Effector memory CD8-positive, alpha-beta T cell (primary cell): ENCODE measurements at regions not wholly inside any gene's neighbourhood (a gene's known extent, or its start where the extent isn't known, plus 50 kb on each side); places are given as distances from the start of the nearest gene placed in this dataset.

Experiments used
- ATAC-seq: fragments of 150-1000 bp; cut with Tn5 transposase; replicated peaks from 2 replicates; pipeline ENCODE4 v1.10.0; 2021; ENCODE audit warnings: mild to moderate bottlenecking, moderate library complexity
- DNase-seq, 3 experiments: peaks; one replicate each; pipeline ENCODE4 v3.0.0; 2021
- H3K27ac Mint-ChIP-seq, 2 donors: one replicate each; pipeline ENCODE4 v1.8.0; 2022; ENCODE audit warnings: mild to moderate bottlenecking in 2 of 2, mixed read lengths in 2 of 2, moderate library complexity in 2 of 2
- H3K27me3 Mint-ChIP-seq, 2 donors: one replicate each; pipeline ENCODE4 v1.8.0; 2022; ENCODE audit warnings: mixed read lengths in 2 of 2
- H3K36me3 Mint-ChIP-seq: one replicate; pipeline ENCODE4 v1.8.0; 2022; ENCODE audit warnings: mild to moderate bottlenecking, moderate library complexity, mixed read lengths; ENCODE audit not compliant: insufficient read depth
- H3K4me1 Mint-ChIP-seq, 2 donors: one replicate each; pipeline ENCODE4 v1.8.0; 2022; ENCODE audit warnings: low read depth in 2 of 2, mixed read lengths in 2 of 2
- H3K4me3 Mint-ChIP-seq, 2 donors: one replicate each; pipeline ENCODE4 v1.8.0; 2022; ENCODE audit warnings: mild to moderate bottlenecking in 2 of 2, mixed read lengths in 2 of 2, moderate library complexity in 2 of 2
- H3K9me3 Mint-ChIP-seq, 2 donors: one replicate each; pipeline ENCODE4 v1.8.0; 2022; ENCODE audit warnings: mixed read lengths in 2 of 2

DNA sequence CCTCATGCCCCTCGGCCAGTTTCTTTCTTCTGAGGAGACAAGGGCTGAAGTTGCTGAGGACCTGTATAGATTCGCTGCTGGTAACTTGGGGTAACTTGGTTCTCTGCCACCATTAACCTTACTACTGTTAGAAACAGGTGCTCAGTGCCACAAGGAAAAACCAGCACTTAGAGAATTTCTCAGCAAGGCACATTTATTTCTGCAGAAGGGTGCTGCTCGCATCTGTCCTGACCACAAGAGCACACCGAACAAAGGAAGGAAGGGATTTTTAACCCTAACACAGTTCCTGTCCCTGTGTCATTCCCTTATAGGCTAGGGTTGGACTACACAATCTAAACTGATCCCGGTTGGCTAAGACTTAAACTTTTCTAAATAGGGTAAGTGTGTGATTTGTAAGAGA is 154.1 kb downstream of the SOCS6 start:
- no peak for DNase-seq
- no peaks in the 10 kb centered on the region for H3K36me3 Mint-ChIP-seq

DNA sequence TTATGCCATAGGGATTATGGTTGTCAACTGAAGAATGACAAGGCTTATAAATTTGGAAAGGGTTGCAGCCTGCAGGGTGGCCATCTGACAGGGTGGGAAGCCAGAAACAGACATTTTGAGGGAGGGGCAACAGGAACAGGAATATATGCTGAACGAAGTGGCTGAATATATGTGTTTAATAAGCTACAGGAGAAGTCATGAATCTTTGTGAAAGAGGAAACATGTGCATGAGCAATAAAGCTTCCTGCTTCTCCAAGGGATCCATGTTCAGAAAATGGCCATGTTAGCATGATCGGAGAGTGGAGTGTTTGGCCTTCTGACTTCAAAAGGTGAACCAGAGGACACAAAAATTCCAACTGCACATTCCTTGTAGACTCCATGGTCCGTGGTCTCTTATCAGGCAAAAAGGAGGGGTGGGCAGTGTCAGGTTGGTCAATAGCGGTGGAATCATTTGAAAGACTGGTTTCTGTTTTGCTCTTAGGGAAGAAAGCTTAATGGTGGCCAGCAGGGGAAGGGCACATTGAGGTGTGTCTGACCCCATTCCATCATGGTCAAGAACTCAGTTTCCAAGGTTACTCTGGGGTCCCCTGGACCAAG is 144.1 kb downstream of the SOCS6 start:
- DNase-seq: no peak
- H3K4me3 Mint-ChIP-seq: no peak overlapping the region
- ATAC-seq: no peak
- peaks cover 0 to 2% of the 10 kb centered on the region in 2 donors for H3K4me1 Mint-ChIP-seq
- H3K27me3 Mint-ChIP-seq: no peaks in the 10 kb centered on the region
- no peaks in the 10 kb centered on the region for H3K9me3 Mint-ChIP-seq
- H3K36me3 Mint-ChIP-seq: no peaks in the 10 kb centered on the region
- H3K27ac Mint-ChIP-seq: no peak overlapping the region

More for the DNA sequence above, 154.1 kb downstream of the SOCS6 start:
- Mint-ChIP-seq H3K9me3 (peaks cover 9 to 13% of the 10 kb centered on the region in 2 donors), H3K4me1 (no peaks in the 10 kb centered on the region), H3K27me3 (peaks cover 16 to 27% of the 10 kb centered on the region in 2 donors), H3K27ac (no peak overlapping the region), H3K4me3 (no peak overlapping the region)
- ATAC-seq: no peak

DNA sequence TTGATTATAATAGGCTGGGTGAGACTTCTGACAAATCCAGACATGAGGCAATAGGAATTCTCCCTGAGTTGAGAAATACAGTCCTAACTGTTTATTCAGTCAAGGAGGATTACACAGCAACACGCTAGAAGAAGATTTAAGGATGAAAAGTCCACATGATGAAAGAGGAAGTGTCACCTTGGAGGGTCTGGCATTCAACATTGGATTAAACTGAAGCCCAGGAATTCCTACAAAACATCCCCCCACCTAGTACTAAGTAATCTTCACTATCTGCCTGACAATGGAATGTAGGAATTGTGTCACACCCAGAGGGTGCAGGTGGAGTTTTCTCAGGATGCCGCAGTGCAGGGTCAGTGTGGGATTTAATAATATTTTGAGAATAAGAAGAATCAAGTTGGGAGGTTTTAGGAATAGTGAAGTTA is 142.4 kb downstream of the SOCS6 start:
- Mint-ChIP-seq H3K27me3 (peaks cover 0 to 11% of the 10 kb centered on the region in 2 donors), H3K36me3 (no peaks in the 10 kb centered on the region), H3K9me3 (no peaks in the 10 kb centered on the region), H3K4me3 (no peak overlapping the region), H3K4me1 (peaks cover 0 to 2% of the 10 kb centered on the region in 2 donors), H3K27ac (no peak overlapping the region)
- ATAC-seq: no peak
- DNase-seq: no peak

DNA sequence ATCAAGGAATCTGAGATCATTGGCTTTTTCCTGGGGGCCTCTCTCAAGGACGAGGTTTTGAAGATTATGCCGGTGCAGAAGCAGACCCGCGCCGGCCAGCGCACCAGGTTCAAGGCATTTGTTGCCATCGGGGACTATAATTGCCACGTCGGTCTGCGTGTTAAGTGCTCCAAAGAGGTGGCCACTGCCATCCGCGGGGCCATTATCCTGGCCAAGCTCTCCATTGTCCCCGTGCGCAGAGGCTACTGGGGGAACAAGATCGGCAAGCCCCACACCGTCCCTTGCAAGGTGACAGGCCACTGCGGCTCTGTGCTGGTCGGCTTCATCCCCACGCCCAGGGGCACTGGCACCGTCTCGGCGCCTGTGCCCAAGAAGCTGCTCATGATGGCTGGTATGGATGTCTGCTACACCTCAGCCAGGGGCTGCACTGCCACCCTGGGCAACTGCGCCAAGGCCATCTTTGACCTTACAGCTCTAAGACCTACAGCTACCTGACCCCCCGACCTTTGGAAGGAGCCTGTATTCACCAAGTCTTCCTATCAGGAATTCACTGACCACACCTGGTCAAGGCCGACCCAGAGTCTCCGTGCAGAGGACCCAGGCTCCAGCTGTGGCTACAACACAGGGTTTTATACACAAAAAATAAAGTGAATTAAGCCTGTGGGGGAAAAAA is 141.8 kb downstream of the SOCS6 start:
- Mint-ChIP-seq H3K27me3 (peaks cover 0 to 11% of the 10 kb centered on the region in 2 donors), H3K27ac (no peak overlapping the region), H3K36me3 (no peaks in the 10 kb centered on the region), H3K4me1 (peaks cover 0 to 2% of the 10 kb centered on the region in 2 donors), H3K9me3 (no peaks in the 10 kb centered on the region), H3K4me3 (no peak overlapping the region)
- DNase-seq: no peak
- no peak for ATAC-seq

DNA sequence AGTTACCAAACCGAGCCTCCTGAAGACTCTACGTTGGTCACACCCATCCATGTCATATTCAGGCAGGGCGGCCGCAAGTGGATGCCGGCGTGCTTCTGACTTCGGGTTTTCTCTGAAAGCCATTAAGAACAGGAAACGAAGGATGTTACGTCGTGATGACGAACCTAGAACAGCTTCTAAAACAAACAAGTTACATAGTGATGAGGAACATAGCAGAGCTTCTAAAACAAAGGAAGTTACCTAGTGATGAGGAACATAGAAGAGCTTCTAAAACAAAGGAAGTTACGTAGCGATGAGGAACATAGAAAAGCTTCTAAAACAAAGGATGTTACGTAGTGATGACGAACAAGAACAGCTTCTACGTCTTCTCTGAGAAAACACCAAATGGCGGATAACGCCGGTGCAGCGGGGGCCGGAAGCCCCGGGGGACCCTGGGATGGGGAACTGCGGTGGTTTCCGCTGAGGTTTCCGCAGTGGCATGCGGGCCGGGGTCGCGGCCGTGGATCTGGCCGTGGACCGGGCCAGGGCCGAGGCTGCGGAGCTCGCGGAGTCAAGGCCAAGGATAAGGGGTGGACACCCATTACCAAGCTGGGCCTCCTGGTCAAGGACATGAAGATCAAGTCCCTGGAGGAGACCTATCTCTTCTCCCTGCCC is 141.1 kb downstream of the SOCS6 start:
- Mint-ChIP-seq H3K27me3 (peaks cover 0 to 11% of the 10 kb centered on the region in 2 donors), H3K4me3 (no peak overlapping the region), H3K9me3 (no peaks in the 10 kb centered on the region), H3K4me1 (peaks cover 0 to 2% of the 10 kb centered on the region in 2 donors), H3K36me3 (no peaks in the 10 kb centered on the region), H3K27ac (no peak overlapping the region)
- ATAC-seq (no peak), DNase-seq (no peak)

DNA sequence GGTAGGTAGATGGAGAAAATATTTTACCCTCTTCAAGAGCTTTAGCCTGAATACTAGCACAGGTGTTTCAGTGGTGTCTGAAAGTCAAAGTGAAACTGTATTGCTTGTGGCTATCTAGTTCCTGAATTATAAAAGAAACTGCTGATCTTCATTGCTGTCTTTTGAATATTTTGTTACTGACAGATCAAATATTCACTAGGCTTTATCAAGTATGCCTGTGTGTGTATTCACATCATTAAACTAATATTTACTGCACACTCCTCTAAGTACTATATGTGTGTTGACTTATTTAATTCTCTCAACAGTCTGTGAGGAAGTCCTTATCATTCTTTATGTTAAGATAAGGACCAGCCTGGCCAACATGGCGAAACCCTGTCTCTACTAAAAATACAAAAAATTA is 139.6 kb downstream of the SOCS6 start:
- Mint-ChIP-seq H3K27ac (no peak overlapping the region), H3K36me3 (no peaks in the 10 kb centered on the region), H3K9me3 (no peaks in the 10 kb centered on the region), H3K27me3 (peaks cover 0 to 11% of the 10 kb centered on the region in 2 donors), H3K4me3 (no peak overlapping the region), H3K4me1 (no peaks in the 10 kb centered on the region)
- ATAC-seq: no peak
- DNase-seq: no peak

DNA sequence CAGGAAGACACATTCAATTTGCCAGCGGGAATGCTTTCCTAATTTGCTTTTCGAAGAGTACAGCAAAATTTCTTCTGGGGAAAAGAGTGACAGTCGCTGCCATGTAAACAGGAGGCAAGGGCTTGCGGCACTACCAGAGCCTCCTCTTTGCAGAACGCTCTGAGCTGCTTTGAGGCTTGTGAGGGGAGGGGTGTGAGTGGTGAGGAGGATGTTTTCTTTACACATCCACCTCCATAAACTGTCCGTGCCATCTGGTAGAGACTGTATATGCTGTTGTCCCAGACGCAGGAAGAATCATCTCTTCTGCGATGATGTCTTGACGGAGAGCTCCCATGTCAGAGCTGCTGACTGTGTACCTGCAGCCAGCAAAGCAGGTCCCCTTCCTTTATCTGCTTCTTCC is 138.0 kb downstream of the SOCS6 start:
- H3K27me3 Mint-ChIP-seq: peaks cover 0 to 11% of the 10 kb centered on the region in 2 donors
- no peak overlapping the region for H3K27ac Mint-ChIP-seq
- peaks cover 0 to 2% of the 10 kb centered on the region in 2 donors for H3K4me1 Mint-ChIP-seq
- H3K9me3 Mint-ChIP-seq: no peaks in the 10 kb centered on the region
- no peaks in the 10 kb centered on the region for H3K36me3 Mint-ChIP-seq
- H3K4me3 Mint-ChIP-seq: no peak overlapping the region
- ATAC-seq: no peak
- DNase-seq: no peak

DNA sequence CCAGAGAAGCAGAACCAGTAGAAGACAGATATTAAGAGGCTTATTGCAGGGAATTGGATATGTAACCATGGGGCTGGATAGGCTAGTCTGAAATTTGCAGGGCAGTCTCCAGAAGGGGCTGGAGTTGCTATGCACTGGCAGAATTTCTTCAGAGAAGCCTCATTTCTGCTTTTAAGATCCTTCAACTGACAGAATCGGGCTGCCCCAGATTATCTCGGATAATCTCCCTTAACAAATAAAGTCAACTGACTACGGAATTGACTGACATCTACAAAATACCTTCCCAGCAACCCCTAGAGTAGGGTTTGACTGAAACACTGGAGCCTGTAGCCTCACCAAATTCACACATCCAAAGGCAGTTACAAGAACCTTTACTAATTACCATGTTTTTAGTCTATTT is 136.4 kb downstream of the SOCS6 start:
- H3K27ac Mint-ChIP-seq: no peak overlapping the region
- H3K9me3 Mint-ChIP-seq: no peaks in the 10 kb centered on the region
- peaks cover 0 to 11% of the 10 kb centered on the region in 2 donors for H3K27me3 Mint-ChIP-seq
- no peak overlapping the region for H3K4me3 Mint-ChIP-seq
- ATAC-seq (no peak), DNase-seq (no peak)
- peaks cover 0 to 2% of the 10 kb centered on the region in 2 donors for H3K4me1 Mint-ChIP-seq
- H3K36me3 Mint-ChIP-seq: no peaks in the 10 kb centered on the region

DNA sequence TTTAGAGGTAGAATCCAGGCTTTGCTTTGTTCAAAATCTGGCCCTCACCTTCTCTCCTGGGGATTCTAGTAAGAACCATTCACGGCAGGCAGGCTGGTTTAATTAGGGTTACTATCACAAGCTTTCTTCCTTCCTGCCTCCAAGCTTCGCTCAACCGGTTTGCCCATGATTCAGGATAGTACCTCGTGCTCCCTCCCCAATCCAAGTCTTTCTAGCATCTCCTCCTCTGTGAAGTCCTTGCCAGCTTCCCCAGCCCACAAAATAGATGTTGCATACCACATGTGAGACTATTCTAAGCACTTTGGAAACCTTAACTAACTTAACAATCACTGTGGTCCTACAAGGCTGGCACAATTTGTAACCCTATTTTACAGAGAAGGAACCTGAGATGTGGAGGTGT is 135.1 kb downstream of the SOCS6 start:
- Mint-ChIP-seq H3K27me3 (peaks cover 0 to 12% of the 10 kb centered on the region in 2 donors), H3K36me3 (no peaks in the 10 kb centered on the region), H3K4me1 (peaks cover 0 to 2% of the 10 kb centered on the region in 2 donors), H3K4me3 (no peak overlapping the region), H3K9me3 (no peaks in the 10 kb centered on the region), H3K27ac (no peak overlapping the region)
- ATAC-seq: no peak
- DNase-seq: no peak

DNA sequence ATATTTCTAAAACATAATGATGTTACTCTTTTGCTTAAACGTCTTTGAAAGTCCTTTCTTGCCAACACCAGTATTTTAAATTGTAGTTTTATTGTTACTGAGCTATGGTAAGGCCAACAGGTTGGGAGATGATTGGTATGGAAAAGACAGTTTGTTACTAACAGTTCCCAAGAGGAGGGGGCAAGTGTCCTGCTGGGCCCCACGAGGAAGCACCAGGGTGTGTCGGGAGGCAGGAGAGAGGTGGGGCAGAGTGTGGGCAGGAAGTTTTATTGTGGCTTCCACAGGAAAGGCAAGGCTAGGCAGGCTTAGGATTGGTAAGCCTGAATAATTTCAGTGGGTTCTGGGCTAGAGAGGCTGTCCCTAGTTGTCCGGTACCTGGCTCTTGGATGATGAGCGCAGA is 134.3 kb downstream of the SOCS6 start:
- ATAC-seq: no peak
- H3K27me3 Mint-ChIP-seq: peaks cover 0 to 21% of the 10 kb centered on the region in 2 donors
- H3K4me1 Mint-ChIP-seq: peaks cover 0 to 2% of the 10 kb centered on the region in 2 donors
- DNase-seq: no peak
- H3K9me3 Mint-ChIP-seq: no peaks in the 10 kb centered on the region
- no peak overlapping the region for H3K27ac Mint-ChIP-seq
- H3K36me3 Mint-ChIP-seq: no peaks in the 10 kb centered on the region
- H3K4me3 Mint-ChIP-seq: no peak overlapping the region

DNA sequence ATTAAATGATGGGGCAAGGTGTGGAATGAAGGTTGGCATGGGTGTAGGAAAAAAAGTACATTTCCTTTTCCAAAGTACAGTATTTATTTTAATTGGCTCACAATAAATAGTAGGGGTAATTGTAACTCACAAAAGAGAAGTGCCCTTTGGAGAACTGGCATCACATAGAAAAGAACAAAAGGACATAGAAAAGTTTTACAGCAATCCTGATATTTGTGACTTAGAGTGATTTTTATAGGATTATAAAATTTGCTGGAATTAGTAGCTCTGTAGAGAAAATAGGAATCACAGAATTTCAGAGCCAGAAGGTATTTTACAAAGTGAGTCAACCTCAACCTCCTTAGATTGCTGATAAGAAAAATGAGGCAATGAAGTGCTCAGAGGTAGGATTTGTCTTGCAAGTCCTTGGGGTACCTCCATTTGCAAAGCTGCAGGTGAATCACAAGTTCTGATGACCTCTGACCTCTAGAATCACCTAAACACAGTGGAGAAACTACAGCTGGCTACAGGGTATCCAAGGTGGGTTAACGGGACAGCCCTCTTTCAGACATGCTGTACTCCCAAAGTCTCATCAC is 133.6 kb downstream of the SOCS6 start:
- peaks cover 0 to 24% of the 10 kb centered on the region in 2 donors for H3K27me3 Mint-ChIP-seq
- no peaks in the 10 kb centered on the region for H3K9me3 Mint-ChIP-seq
- no peak overlapping the region for H3K27ac Mint-ChIP-seq

DNA sequence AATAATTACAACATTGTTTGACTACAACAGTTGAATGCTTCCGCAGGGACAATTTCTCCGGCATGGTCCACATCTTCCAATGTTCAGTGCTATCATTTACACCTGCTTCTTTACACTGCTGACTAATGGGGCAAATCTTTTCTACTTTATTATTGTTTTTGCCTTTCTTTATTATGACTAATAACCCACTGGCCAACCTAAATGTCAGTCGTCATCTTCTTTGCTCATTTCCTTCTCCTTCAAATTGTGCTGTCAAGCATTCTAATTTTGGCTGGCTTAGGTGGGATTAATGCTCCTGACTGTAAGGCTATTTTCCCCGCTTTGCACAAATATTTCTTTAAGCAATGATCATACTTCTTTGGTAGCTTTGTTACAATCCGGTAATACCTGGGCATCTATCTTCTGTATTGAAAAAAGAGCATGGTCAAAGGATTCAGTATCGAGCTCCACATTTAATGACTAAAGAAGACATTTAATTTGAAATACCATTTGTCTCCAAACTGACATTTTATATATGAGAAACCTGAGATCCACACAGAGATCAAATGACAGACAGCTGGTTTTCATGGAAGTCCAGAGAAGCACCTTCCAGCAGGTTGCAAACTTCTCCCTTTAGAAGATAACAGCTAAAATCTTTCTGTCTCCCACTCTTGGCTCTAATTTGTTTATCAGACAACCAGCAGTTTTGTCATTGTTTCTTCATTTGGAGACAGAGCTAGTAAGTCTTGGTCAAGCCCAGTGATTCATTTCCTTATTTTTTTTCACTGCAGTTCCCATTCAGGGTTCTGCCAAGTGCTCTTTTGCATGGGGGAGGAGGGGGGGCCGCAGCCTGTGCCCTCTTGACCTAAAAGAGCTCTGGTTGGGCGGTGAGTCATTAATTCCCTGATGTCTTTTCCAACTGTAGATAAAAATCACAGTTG is 132.9 kb downstream of the SOCS6 start:
- H3K36me3 Mint-ChIP-seq: no peaks in the 10 kb centered on the region
- peaks cover 0 to 2% of the 10 kb centered on the region in 2 donors for H3K4me1 Mint-ChIP-seq
- ATAC-seq (peak; percentile 37), DNase-seq (no peak)
- H3K4me3 Mint-ChIP-seq: no peak overlapping the region
- no peaks in the 10 kb centered on the region for H3K9me3 Mint-ChIP-seq
- no peak overlapping the region for H3K27ac Mint-ChIP-seq
- H3K27me3 Mint-ChIP-seq: peaks cover 0 to 17% of the 10 kb centered on the region in 2 donors

More for the DNA sequence above, 133.6 kb downstream of the SOCS6 start:
- Mint-ChIP-seq H3K36me3 (no peaks in the 10 kb centered on the region), H3K4me3 (no peak overlapping the region), H3K4me1 (peaks cover 0 to 2% of the 10 kb centered on the region in 2 donors)
- DNase-seq: no peak
- no peak for ATAC-seq
